Glomerular endothelial cell (primary cell): ENCODE measurements at regions not wholly inside any gene's neighbourhood (a gene's known extent, or its start where the extent isn't known, plus 50 kb on each side); places are given as distances from the start of the nearest gene placed in this dataset.

Experiments
- DNase-seq: peaks from one replicate; pipeline ENCODE4 v3.0.0-alpha.2; 2011; ENCODE audit warnings: low read depth, low spot score; ENCODE audit errors: extremely low read depth

DNA sequence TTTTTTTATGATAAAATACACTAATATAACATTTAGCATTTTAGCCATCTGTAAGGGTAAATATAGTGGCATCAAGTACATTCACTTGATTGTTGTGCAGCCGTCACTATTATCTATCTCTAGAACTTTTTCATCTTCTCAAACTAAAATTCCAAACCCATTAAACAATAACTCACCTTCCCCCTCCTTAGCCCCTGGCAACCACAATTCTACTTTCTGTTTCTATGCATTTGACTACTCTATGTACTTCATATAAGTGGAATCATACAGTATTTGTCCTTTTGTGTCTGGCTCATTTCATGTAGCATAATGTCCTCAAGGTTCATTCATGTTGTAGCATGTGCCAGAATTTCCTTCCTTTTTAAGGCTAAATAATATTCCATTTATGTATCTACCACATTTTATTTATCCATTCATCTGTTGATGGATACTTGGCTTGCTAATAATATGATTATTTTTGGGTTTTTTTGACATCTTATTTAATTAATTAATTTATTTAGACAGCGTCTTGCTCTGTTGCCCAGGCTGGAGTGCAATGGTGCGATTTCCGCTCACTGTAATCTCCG, 69.6 kb upstream of the MACF1 start:
- no peak for DNase-seq

DNA sequence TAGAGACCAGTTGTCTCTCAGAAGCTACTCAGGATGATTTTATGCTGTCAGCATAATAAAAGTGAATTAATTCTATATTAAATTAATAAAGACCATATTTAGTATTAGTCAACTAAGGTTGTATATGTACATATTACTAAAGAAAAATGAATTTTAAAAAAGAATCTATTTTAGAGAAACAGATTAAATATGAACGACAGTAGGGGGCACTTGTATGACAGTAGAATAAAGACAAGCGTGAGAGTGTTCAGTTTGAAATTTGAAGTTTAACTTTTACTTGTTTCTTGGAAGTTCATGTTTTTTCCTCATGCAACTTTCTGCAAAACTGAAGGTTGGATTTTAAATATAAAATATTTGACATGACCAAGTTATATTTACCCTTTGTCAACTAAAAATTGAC, 67.9 kb upstream of the MACF1 start:
- DNase-seq, result no peak

- no peak for DNase-seq
These were observed 64.7 kb upstream of the MACF1 start for GRCh38 chr1:39139723-39140360.

- DNase-seq, result no peak
These were observed 62.6 kb upstream of the MACF1 start for GRCh38 chr1:39141925-39142324.

GRCh38 chr1:39142401-39143060, 62.0 kb upstream of the MACF1 start:
- DNase-seq, result no peak

DNA sequence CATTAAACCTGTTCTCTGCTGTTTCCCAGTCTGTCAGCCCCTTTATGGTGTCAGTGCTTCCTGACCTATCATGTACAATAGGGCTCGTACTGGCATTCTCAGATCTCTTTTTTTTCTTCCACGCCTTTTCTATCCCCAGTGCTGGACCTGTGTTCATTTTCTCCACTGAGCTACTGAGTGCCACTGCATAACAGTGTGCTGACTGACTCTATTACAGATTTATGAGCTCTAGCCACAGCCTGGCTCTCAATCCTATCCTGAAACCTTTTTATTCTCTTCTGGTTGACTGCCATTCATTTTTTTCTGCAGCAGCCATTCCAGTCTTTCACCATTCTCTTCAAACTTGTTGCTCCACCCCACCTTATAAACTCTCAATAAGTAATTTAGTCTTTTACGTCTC, 59.6 kb upstream of the MACF1 start:
- DNase-seq, result no peak

- DNase-seq, result no peak
These were observed 59.0 kb upstream of the MACF1 start for GRCh38 chr1:39145331-39145965.

DNA sequence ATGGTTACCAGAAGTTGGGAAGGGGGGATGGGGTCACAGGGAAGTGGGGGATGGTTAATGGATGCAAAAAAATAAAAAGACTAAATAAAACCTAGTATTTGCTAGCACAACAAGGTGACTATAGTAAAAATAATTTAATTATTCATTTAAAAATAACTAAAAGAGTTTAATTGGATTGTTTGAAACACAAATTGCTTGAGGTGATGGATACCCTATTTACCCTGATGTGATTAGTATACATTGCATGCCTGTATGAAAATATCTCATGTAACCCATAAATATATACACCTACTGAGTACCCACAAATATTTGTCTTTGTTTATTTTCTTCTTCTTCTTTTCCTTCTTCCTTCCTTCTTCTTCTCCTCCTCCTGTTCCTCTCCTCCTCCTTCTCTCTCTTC, 57.8 kb upstream of the MACF1 start:
- DNase-seq, result no peak

DNA sequence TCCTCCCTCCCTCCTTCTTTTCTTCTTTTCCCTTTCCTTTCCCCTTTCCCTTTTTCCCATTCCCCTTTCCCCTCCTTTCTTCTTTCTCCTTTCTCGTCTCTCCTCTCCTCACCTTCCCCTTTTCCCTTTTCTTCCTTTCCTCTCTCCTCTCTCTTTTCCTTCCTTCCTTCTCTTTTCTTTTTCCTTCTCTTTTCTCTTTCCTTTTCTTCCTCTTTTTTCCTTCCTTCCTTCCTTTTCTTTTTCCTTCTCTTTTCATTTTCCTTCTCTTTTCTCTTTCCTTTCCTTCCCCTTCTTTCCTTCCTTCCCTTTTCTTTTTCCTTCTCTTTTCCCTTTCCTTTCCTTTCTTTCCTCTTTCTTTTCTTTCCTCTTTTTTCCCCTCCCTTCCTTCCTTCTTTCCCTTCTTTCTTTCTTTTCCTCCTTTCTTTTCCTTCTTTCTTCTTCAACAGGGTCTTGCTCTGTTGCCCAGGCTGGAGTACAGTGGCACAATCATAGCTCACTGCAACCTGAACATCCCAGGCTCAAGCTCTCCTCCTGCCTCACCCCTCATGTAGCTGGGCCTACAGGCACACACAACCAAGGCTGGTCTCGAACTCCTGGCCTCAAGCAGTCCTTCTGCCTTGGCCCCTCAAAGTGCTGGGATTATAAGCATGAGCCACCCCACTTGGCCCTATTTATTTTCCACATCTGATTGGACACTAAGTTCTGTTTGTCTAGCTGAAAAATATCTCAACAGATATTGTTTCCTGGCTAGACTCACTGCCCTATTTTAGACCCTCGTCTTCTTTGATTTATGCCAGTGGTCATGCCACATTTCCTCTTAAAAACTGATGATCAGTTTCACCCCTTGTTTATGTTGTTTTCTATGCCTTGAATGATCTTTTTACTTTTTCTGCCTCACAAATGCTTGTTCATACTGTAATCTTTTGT, 57.1 kb upstream of the MACF1 start:
- no peak for DNase-seq

DNA sequence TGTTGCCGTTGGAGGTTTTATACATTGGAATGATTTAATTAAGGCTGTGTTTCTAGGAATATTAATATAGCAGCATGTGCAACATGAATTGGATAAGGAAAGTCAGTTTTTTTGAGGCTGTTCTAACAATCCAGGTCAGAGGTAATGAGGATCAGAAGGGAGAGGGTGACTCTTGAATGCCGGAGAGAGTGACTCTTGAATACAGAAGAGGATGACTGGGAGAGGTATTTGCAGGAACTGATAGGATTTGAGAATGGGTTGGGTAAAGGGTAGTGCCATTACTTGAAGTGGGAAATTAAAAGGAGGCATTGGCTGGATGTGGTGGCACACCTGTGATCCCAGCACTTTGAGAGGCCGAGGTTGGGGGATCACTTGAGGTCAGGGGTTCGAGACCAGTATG, 55.6 kb upstream of the MACF1 start:
- DNase-seq, result no peak

GRCh38 chr1:39149509-39149908, 55.0 kb upstream of the MACF1 start:
- DNase-seq, result no peak

GRCh38 chr1:39150779-39151178, 53.7 kb upstream of the MACF1 start:
- DNase-seq, result no peak

- DNase-seq, result no peak
These were observed 53.2 kb upstream of the MACF1 start for GRCh38 chr1:39151267-39151666.

DNA sequence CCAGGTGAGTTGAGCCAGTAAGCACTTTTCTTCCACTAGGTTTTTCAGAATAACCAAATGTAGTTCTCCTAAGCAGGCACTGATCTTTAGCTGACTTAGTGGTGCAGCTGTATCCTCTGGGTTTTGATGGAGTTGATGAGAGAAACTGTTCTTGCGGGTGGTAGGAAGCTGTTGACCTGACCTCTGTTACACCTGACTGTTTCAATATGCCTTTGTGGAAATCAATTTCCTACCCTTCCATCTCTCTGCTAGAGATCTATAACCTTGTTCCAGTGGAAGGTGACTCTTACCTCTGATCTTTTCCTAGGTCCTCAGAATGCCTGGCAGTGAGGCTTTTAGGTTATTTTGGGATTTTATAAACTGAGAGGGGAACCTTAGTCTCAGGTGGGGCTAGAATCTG, 51.6 kb upstream of the MACF1 start:
- no peak for DNase-seq

DNA sequence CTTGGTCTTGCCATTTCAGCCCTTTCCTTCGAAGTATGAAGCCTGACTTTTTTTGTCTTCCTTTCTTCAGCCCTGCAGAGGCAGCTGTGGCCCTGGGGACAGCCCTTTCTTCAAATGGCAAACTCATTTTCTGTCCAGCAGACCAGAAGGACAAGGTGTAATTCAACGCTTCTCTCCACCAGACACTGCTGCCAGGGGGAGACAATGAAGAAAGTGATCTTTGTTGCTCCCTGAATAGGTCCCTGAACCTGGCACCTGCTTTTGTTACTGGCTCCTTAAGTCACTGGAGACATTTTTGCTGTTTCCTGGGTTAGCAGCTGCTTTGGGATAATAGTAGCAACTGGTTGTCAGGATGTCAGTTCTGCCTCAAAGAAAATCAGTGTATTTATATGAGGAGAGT, 50.8 kb upstream of the MACF1 start:
- DNase-seq, result no peak

DNA sequence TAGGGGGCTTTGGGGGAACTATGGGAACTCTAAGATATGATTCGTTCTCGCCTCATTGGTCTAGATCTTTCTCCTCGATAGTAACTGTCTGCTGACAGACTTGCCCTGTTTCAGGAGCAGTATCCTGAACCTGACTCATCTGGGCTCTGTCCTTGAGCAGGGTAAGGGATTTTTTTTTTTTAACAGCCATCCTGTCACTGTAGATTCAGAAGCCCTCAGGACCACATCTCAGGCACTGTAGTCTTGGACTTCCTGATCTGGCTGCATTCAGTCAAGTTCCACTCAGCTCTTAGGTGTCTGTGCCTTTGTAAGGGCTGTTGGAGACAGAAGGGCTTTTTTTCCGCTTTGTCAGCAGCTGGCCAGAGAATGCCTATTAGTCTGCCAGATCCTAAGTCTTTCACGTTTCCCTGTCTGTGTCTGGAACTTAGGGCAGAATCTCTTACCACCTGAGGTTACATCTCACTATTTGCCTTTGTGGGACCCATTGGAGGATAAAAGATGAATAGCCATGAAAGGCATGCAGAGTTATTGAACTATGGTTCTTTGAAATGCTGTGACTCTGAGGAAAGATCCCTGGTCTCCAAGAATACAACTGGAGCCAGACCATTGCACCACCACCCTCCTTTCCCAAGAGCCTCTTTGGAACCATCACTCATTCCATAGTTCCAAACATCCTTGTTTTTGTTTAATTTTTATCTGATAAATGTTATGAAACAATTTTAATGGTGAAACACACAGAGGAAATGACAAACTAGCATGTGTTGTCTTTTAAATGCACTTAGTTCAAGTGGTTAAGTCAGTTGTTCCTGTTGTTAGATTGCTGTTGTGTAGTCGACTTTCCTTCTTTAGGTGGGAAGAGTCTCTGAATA, 49.7 kb upstream of the MACF1 start:
- no peak for DNase-seq
